ENCODE measurements at regions not wholly inside any gene's neighbourhood (a gene's known extent, or its start where the extent isn't known, plus 50 kb on each side); places are given as distances from the start of the nearest gene placed in this dataset.
"Not testable (repeated sequence)": the region's sequence is repeated elsewhere in the genome, so short reads cannot be mapped to it uniquely, and the experiment has no call there.

GRCh38 chr7:29639886-29640595, 76.4 kb downstream of the PRR15 start:
- TF ChIP-seq CTCF (IDR thresholded peaks at IDR 0.05; ENCODE audit: low read depth, low read length): no peak
- no peak for DNase-seq (ENCODE audit: extremely low read depth, low read depth)

GRCh38 chr7:29641651-29642050, 78.0 kb downstream of the PRR15 start:
- no peak for DNase-seq (ENCODE audit: extremely low read depth, low read depth)
- TF ChIP-seq CTCF (IDR thresholded peaks at IDR 0.05; ENCODE audit: low read depth, low read length): no peak

- TF ChIP-seq CTCF (IDR thresholded peaks at IDR 0.05; ENCODE audit: low read depth, low read length): no peak
These were observed 79.0 kb downstream of the PRR15 start for GRCh38 chr7:29642494-29643155.

GRCh38 chr7:29646116-29646515, 82.5 kb downstream of the PRR15 start:
- DNase-seq (ENCODE audit: extremely low read depth, low read depth): not testable (repeated sequence)

More at GRCh38 chr7:29642494-29643155, 79.0 kb downstream of the PRR15 start:
- no peak for DNase-seq (ENCODE audit: extremely low read depth, low read depth)

- no peak for DNase-seq (ENCODE audit: extremely low read depth, low read depth)
- no peak for TF ChIP-seq CTCF (IDR thresholded peaks at IDR 0.05; ENCODE audit: low read depth, low read length)
These were observed 83.5 kb downstream of the PRR15 start for GRCh38 chr7:29647020-29647654.

GRCh38 chr7:29647691-29648210, 84.1 kb downstream of the PRR15 start:
- DNase-seq (ENCODE audit: extremely low read depth, low read depth): not testable (repeated sequence)

- no peak for TF ChIP-seq CTCF (IDR thresholded peaks at IDR 0.05; ENCODE audit: low read depth, low read length)
- no peak for DNase-seq (ENCODE audit: extremely low read depth, low read depth)
These were observed 85.5 kb downstream of the PRR15 start for GRCh38 chr7:29649028-29649716.

GRCh38 chr7:29649876-29650275, 86.2 kb downstream of the PRR15 start:
- no peak for TF ChIP-seq CTCF (IDR thresholded peaks at IDR 0.05; ENCODE audit: low read depth, low read length)
- DNase-seq (ENCODE audit: extremely low read depth, low read depth): no peak

All from AG09319 (cell line).